H9 (cell line): ENCODE measurements at regions not wholly inside any gene's neighbourhood (a gene's known extent, or its start where the extent isn't known, plus 50 kb on each side); places are given as distances from the start of the nearest gene placed in this dataset.

Experiments
- DNase-seq: peaks from one replicate; pipeline ENCODE4 v3.0.0-alpha.2; 2017
- H2AFZ ChIP-seq: one replicate; pipeline ENCODE4 v1.6.1; 2013; ENCODE audit warnings: mild to moderate bottlenecking, low read length, control low read depth, moderate library complexity
- H2AK5ac ChIP-seq: 2 replicates; pipeline ENCODE4 v1.6.1; 2013; ENCODE audit warnings: low read length, control low read depth, mixed read lengths; ENCODE audit not compliant: insufficient read length
- H2BK120ac ChIP-seq: one replicate; pipeline ENCODE4 v1.6.1; 2013; ENCODE audit warnings: low read depth, mild to moderate bottlenecking, low read length, control low read depth, inconsistent platforms; ENCODE audit not compliant: poor library complexity, severe bottlenecking
- H2BK12ac ChIP-seq: 2 replicates; pipeline ENCODE4 v1.6.1; 2013; ENCODE audit warnings: low read length, control low read depth, mixed read lengths, low read depth; ENCODE audit not compliant: insufficient read length
- H2BK15ac ChIP-seq: 2 replicates; pipeline ENCODE4 v1.6.1; 2013; ENCODE audit warnings: low read depth, low read length, control low read depth
- H2BK20ac ChIP-seq: one replicate; pipeline ENCODE4 v1.6.1; 2013; ENCODE audit warnings: low read depth, mild to moderate bottlenecking, low read length, control low read depth, inconsistent platforms; ENCODE audit not compliant: poor library complexity, severe bottlenecking
- H2BK5ac ChIP-seq: 2 replicates; pipeline ENCODE4 v1.6.1; 2013; ENCODE audit warnings: low read length, control low read depth, mixed read lengths; ENCODE audit not compliant: insufficient read length
- H3K14ac ChIP-seq: 2 replicates; pipeline ENCODE4 v1.6.1; 2013; ENCODE audit warnings: low read length, control low read depth; ENCODE audit not compliant: insufficient read depth
- H3K18ac ChIP-seq: 2 replicates; pipeline ENCODE4 v1.6.1; 2013; ENCODE audit warnings: low read depth, mild to moderate bottlenecking, mixed read lengths, low read length, control low read depth; ENCODE audit not compliant: insufficient read length
- H3K23ac ChIP-seq: 2 replicates; pipeline ENCODE4 v1.6.1; 2013; ENCODE audit warnings: low read length, control low read depth, mixed read lengths, low read depth; ENCODE audit not compliant: insufficient read length
- H3K23me2 ChIP-seq: 2 replicates; pipeline ENCODE4 v1.6.1; 2013; ENCODE audit warnings: low read depth, mild to moderate bottlenecking, mixed read lengths, low read length, control low read depth; ENCODE audit not compliant: insufficient read length, poor library complexity, severe bottlenecking
- H3K27ac ChIP-seq: 2 replicates; pipeline ENCODE4 v1.5.1; 2013; ENCODE audit warnings: low read length, control low read depth, mixed read lengths, low read depth; ENCODE audit not compliant: insufficient read length
- H3K27me3 ChIP-seq: 2 replicates; pipeline ENCODE4 v1.6.1; 2013; ENCODE audit warnings: low read length, control low read depth, inconsistent platforms; ENCODE audit not compliant: insufficient read depth
- H3K4ac ChIP-seq: 2 replicates; pipeline ENCODE4 v1.6.1; 2013; ENCODE audit warnings: low read depth, mild to moderate bottlenecking, control low read depth, inconsistent platforms, low read length, moderate library complexity
- H3K4me1 ChIP-seq: 2 replicates; pipeline ENCODE4 v1.6.1; 2013; ENCODE audit warnings: low read length, control low read depth, inconsistent platforms; ENCODE audit not compliant: insufficient read depth
- H3K4me2 ChIP-seq: 2 replicates; pipeline ENCODE4 v1.6.1; 2013; ENCODE audit warnings: low read length, control low read depth, mixed read lengths; ENCODE audit not compliant: insufficient read length, insufficient read depth
- H3K56ac ChIP-seq: 2 replicates; pipeline ENCODE4 v1.6.1; 2013; ENCODE audit warnings: low read depth, mild to moderate bottlenecking, mixed read lengths, low read length, control low read depth; ENCODE audit not compliant: insufficient read length
- H3K79me1 ChIP-seq: 2 replicates; pipeline ENCODE4 v1.6.1; 2013; ENCODE audit warnings: low read depth, mild to moderate bottlenecking, moderate library complexity, low read length, control low read depth, inconsistent platforms; ENCODE audit not compliant: insufficient read depth, poor library complexity, severe bottlenecking
- H3K79me2 ChIP-seq: 2 replicates; pipeline ENCODE4 v1.6.1; 2013; ENCODE audit warnings: low read length, control low read depth, inconsistent platforms; ENCODE audit not compliant: insufficient read depth
- H3K9ac ChIP-seq: 2 replicates; pipeline ENCODE4 v1.6.1; 2013; ENCODE audit warnings: low read length, control low read depth, mixed read lengths; ENCODE audit not compliant: insufficient read length; ENCODE audit errors: extremely low read depth
- H3K9me3 ChIP-seq: one replicate; pipeline ENCODE4 v1.6.1; 2013; ENCODE audit warnings: low read depth, low read length, inconsistent platforms; ENCODE audit not compliant: control insufficient read depth
- H3T11ph ChIP-seq: one replicate; pipeline ENCODE4 v1.6.1; 2013; ENCODE audit warnings: mild to moderate bottlenecking, low read length, control low read depth, inconsistent platforms
- H4K20me1 ChIP-seq: one replicate; pipeline ENCODE4 v1.6.1; 2013; ENCODE audit not compliant: control insufficient read depth, insufficient read length, insufficient read depth
- H4K5ac ChIP-seq: 2 replicates; pipeline ENCODE4 v1.6.1; 2013; ENCODE audit warnings: low read depth, mild to moderate bottlenecking, mixed read lengths, low read length, control low read depth; ENCODE audit not compliant: insufficient read length
- H4K8ac ChIP-seq: replicated peaks from 2 replicates; pipeline ENCODE4 v1.6.1; 2013; ENCODE audit warnings: low read length, control low read depth, mixed read lengths, low read depth; ENCODE audit not compliant: insufficient read length
- H4K91ac ChIP-seq: 2 replicates; pipeline ENCODE4 v1.6.1; 2013; ENCODE audit warnings: low read depth, mild to moderate bottlenecking, moderate library complexity, mixed read lengths, low read length, control low read depth; ENCODE audit not compliant: insufficient read length
- H3K27ac Mint-ChIP-seq, 3 experiments: 2 replicates in 2 of 3; 3 replicates in 1 of 3; pipeline ENCODE4 v1.8.0; 2020 to 2021; ENCODE audit warnings: mixed read lengths in 3 of 3, mild to moderate bottlenecking in 1 of 3, moderate library complexity in 1 of 3
- H3K27me3 Mint-ChIP-seq: 2 replicates; pipeline ENCODE4 v1.8.0; 2021; ENCODE audit warnings: low read depth, mild to moderate bottlenecking, moderate library complexity, mixed read lengths
- H3K36me3 Mint-ChIP-seq, 3 experiments: 2 replicates in 2 of 3; 3 replicates in 1 of 3; pipeline ENCODE4 v1.8.0; 2020 to 2021; ENCODE audit warnings: low read depth in 3 of 3, mixed read lengths in 3 of 3; ENCODE audit not compliant: insufficient read depth in 1 of 3
- H3K4me1 Mint-ChIP-seq, 2 experiments: 2 replicates each; pipeline ENCODE4 v1.8.0; 2020; ENCODE audit warnings: mixed read lengths in 2 of 2
- H3K4me3 Mint-ChIP-seq, 2 experiments: 2 replicates in 1 of 2; 3 replicates in 1 of 2; pipeline ENCODE4 v1.8.0; 2020 to 2021; ENCODE audit warnings: mild to moderate bottlenecking in 2 of 2, mixed read lengths in 2 of 2, moderate library complexity in 1 of 2
- H3K9me3 Mint-ChIP-seq, 2 experiments: 2 replicates in 1 of 2; 3 replicates in 1 of 2; pipeline ENCODE4 v1.8.0; 2020; ENCODE audit warnings: mild to moderate bottlenecking in 2 of 2, mixed read lengths in 2 of 2, moderate library complexity in 1 of 2
- WGBS: extraction: QIAGEN DNeasy Blood & Tissue Kit; methylation state at CpG from one replicate; pipeline ENCODE4 v1.1.7; 2013; ENCODE audit warnings: missing lambda C conversion rate, low lambda C conversion rate, mixed read lengths; ENCODE audit not compliant: insufficient read length; ENCODE audit errors: extremely low coverage; 5-methylcytosine and 5-hydroxymethylcytosine counted together
- TF ChIP-seq, protein P1 (sequence below): fragments of 200-600 bp; sonication (generic); conservative IDR thresholded peaks from 3 replicates; pipeline ENCODE4 v1.8.0; 2021; ENCODE audit warnings: antibody characterized with exemption, mild to moderate bottlenecking

DNA sequence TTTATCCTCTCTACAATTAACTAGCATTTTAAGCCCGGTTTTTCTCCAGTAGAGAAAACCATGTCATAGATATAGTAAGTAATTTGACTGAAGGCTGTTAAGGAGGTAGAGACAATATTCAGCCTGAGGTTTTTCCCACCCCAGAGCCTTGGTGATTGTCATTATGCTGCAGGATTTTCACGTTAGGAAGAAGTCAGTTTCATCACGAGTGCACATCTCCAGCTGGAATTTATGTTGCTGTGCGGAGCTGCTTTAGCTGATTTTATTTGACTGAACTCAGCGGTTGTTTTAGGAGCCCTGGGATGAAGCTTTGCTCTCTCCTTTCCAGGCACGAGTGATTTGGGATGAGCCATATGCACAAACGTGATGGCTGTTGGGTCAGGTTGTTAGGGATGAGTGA, 271.3 kb upstream of the RGMA start:
- Histone ChIP-seq H3K23me2 (peaks cover 4% of the 10 kb centered on the region), H3K79me2 (no peaks in the 10 kb centered on the region), H2AFZ (no peak overlapping the region), H3K18ac (no peak overlapping the region), H2BK5ac (no peak overlapping the region), H3K27ac (no peak overlapping the region), H3K4me2 (no peak overlapping the region), H3K4ac (no peak overlapping the region), H3K14ac (no peak overlapping the region), H2BK20ac (no peak overlapping the region), H3K9ac (no peak overlapping the region), H4K91ac (no peak overlapping the region), H4K20me1 (no peaks in the 10 kb centered on the region), H3K56ac (no peak overlapping the region), H3K79me1 (no peaks in the 10 kb centered on the region), H4K5ac (no peak overlapping the region), H3K9me3 (no peaks in the 10 kb centered on the region), H3K4me1 (peaks cover 2% of the 10 kb centered on the region; the same call in 1 of the 2 replicates), H4K8ac (no peak overlapping the region), H2AK5ac (no peak overlapping the region), H3K27me3 (peaks cover 17% of the 10 kb centered on the region; the same call in 1 of the 2 replicates), H2BK15ac (no peak overlapping the region), H2BK120ac (no peak overlapping the region), H2BK12ac (no peak overlapping the region), H3T11ph (no peak overlapping the region), H3K23ac (no peak overlapping the region)
- Mint-ChIP-seq H3K27ac (no peak overlapping the region), H3K4me3 (no peak overlapping the region), H3K27me3 (peaks cover 99% of the 10 kb centered on the region), H3K36me3 (no peaks in the 10 kb centered on the region; a peak in 1 of 7 replicates), H3K9me3 (peaks cover 0 to 5% of the 10 kb centered on the region in 2 experiments; a peak in 3 of 5 replicates), H3K4me1 (peaks cover 35 to 38% of the 10 kb centered on the region in 2 experiments)
- DNase-seq: no peak
- WGBS: no CpG with 5 or more reads among the region's 7 CpGs
- TF ChIP-seq, protein P1, sequence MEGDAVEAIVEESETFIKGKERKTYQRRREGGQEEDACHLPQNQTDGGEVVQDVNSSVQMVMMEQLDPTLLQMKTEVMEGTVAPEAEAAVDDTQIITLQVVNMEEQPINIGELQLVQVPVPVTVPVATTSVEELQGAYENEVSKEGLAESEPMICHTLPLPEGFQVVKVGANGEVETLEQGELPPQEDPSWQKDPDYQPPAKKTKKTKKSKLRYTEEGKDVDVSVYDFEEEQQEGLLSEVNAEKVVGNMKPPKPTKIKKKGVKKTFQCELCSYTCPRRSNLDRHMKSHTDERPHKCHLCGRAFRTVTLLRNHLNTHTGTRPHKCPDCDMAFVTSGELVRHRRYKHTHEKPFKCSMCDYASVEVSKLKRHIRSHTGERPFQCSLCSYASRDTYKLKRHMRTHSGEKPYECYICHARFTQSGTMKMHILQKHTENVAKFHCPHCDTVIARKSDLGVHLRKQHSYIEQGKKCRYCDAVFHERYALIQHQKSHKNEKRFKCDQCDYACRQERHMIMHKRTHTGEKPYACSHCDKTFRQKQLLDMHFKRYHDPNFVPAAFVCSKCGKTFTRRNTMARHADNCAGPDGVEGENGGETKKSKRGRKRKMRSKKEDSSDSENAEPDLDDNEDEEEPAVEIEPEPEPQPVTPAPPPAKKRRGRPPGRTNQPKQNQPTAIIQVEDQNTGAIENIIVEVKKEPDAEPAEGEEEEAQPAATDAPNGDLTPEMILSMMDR: no peak
